NCI-H774 (cell line): ENCODE measurements at regions not wholly inside any gene's neighbourhood (a gene's known extent, or its start where the extent isn't known, plus 50 kb on each side); places are given as distances from the start of the nearest gene placed in this dataset.

ENCODE experiments used
- DNase-seq: peaks from one replicate; lab custom pipeline; 2025; lab: John Stamatoyannopoulos, UW

- DNase-seq, result no peak
Observed at GRCh38 chr7:30212701-30213111, 71.7 kb upstream of the ZNRF2 start.

- no peak for DNase-seq
Observed at GRCh38 chr7:30213637-30214036, 70.8 kb upstream of the ZNRF2 start.

GRCh38 chr7:30214651-30215137 lies 69.7 kb upstream of the ZNRF2 start:
- DNase-seq, result no peak

GRCh38 chr7:30221764-30222163 lies 62.6 kb upstream of the ZNRF2 start:
- DNase-seq, result no peak

- no peak for DNase-seq
Observed at GRCh38 chr7:30222515-30223215, 61.7 kb upstream of the ZNRF2 start.

GRCh38 chr7:30223896-30224295 lies 60.5 kb upstream of the ZNRF2 start:
- no peak for DNase-seq

- DNase-seq, result no peak
Observed at GRCh38 chr7:30224511-30225062, 59.8 kb upstream of the ZNRF2 start.

GRCh38 chr7:30225863-30226613 lies 58.4 kb upstream of the ZNRF2 start:
- DNase-seq, result peak; percentile 38

GRCh38 chr7:30226614-30227268 lies 57.7 kb upstream of the ZNRF2 start:
- DNase-seq, result peak; percentile 57

- DNase-seq, result no peak
Observed at GRCh38 chr7:30231271-30231670, 53.1 kb upstream of the ZNRF2 start.

GRCh38 chr7:30232391-30232790 lies 52.0 kb upstream of the ZNRF2 start:
- DNase-seq, result no peak
